ENCODE measurements at regions not wholly inside any gene's neighbourhood (a gene's known extent, or its start where the extent isn't known, plus 50 kb on each side); places are given as distances from the start of the nearest gene placed in this dataset.

DNA sequence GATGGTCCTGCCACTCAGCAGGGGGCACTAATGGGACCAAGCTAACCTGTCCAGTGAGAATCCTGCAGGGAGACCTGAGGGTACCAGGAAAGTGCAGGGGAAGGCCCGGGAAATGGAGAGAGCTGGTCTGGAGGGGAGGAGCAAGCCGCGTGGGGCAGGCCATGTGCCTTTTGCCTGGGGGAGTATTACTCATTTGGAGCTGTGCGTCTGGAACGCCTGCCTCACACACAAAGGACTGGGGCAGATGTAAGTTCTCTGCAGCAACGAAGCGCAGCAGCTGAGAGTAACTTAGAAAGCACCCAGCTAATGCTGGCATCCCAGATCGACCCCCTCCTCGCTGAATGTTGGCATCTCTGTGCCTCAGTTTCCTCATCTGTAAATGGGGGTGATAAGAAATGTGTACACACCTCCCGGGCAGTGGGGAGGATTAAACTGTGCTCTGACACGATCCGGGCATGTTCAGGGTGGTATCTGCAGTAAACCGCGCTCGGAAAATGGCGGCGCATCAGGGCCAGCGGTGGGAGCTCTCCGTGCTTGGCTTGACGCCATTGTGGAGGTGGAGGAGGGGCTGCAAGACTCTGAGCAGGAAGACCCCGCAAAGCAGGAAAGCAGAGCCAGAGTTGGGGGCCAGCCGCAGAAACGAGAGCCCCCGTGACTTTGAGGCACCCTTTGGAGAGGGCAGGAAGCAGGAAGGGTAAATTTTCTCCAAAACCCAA lies 212.5 kb downstream of the NPHP4 start:
- Histone ChIP-seq H3K36me3 (ENCODE audit: low read depth, low read length) (no peaks in the 10 kb centered on the region), H3K4me2 (ENCODE audit: low read length) (no peak overlapping the region), H3K27me3 (ENCODE audit: low read length) (peaks cover 40% of the 10 kb centered on the region), H4K20me1 (ENCODE audit: low read length) (no peaks in the 10 kb centered on the region), H2AFZ (ENCODE audit: low read length) (no peak overlapping the region), H3F3A (ENCODE audit: low read length, unreplicated experiment) (no peaks in the 10 kb centered on the region), H3K4me1 (ENCODE audit: insufficient read depth, low read length) (no peaks in the 10 kb centered on the region), H3K79me2 (ENCODE audit: low read length) (no peaks in the 10 kb centered on the region), H3K9ac (ENCODE audit: low read length) (no peak overlapping the region), H3K27ac (ENCODE audit: low read length) (no peak overlapping the region), H3K9me2 (replicated peaks; ENCODE audit: low read length) (no peaks in the 10 kb centered on the region), H3K4me3 (ENCODE audit: low read length) (no peak overlapping the region), H3K9me3 (ENCODE audit: low read length) (no peaks in the 10 kb centered on the region)
- ChIA-PET POLR2A (ENCODE audit: unreplicated experiment) (no interaction called here), CTCF (no interaction called here)
- TF ChIP-seq, protein P1, sequence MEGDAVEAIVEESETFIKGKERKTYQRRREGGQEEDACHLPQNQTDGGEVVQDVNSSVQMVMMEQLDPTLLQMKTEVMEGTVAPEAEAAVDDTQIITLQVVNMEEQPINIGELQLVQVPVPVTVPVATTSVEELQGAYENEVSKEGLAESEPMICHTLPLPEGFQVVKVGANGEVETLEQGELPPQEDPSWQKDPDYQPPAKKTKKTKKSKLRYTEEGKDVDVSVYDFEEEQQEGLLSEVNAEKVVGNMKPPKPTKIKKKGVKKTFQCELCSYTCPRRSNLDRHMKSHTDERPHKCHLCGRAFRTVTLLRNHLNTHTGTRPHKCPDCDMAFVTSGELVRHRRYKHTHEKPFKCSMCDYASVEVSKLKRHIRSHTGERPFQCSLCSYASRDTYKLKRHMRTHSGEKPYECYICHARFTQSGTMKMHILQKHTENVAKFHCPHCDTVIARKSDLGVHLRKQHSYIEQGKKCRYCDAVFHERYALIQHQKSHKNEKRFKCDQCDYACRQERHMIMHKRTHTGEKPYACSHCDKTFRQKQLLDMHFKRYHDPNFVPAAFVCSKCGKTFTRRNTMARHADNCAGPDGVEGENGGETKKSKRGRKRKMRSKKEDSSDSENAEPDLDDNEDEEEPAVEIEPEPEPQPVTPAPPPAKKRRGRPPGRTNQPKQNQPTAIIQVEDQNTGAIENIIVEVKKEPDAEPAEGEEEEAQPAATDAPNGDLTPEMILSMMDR (conservative IDR thresholded peaks at IDR 0.05; ENCODE audit: low read depth, low read length), result no peak
- TF ChIP-seq EZH2phosphoT487 (IDR thresholded peaks at IDR 0.05; ENCODE audit: borderline replicate concordance, low read length) (no peak), EZH2 (IDR thresholded peaks at IDR 0.05; ENCODE audit: low read length, unreplicated experiment) (no peak)
- intact Hi-C loops (cut with micrococcal nuclease), result no loop called here
- BruUV-seq (replicated peaks), result no TSS peak
- DNase-seq (no peak), ATAC-seq (no peak)

DNA sequence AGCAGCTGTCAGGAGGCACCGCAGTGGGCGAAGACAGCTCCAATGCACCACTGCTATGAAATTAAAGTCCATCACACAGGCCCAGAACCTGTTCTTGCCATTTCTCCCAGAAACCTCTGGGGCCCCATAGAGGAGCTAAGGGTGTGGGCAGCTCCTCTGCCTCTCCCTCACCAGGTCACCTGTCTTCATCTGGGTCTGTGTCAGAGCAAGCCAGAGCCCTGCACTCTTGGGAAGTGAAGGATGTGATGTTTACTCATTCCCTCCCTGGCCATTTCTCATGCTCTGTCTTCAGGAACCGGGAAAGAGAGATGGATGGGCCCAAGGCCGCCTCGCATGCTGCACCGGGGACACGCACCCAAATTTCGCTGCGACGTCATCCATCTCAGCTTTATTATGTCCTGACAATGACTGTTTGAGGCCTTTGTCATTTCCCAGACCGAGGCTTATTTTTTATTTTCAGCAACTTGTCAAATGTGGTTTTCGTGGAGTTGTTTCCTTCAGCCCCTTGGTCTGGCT lies 216.1 kb downstream of the NPHP4 start:
- Histone ChIP-seq H3K4me3 (ENCODE audit: low read length) (no peak overlapping the region), H3K4me2 (ENCODE audit: low read length) (no peak overlapping the region), H3K4me1 (ENCODE audit: insufficient read depth, low read length) (no peaks in the 10 kb centered on the region), H4K20me1 (ENCODE audit: low read length) (no peaks in the 10 kb centered on the region), H3K9me2 (replicated peaks; ENCODE audit: low read length) (no peaks in the 10 kb centered on the region), H3F3A (ENCODE audit: low read length, unreplicated experiment) (no peaks in the 10 kb centered on the region), H3K9me3 (ENCODE audit: low read length) (no peaks in the 10 kb centered on the region), H3K79me2 (ENCODE audit: low read length) (no peaks in the 10 kb centered on the region), H3K27me3 (ENCODE audit: low read length) (peaks cover 61% of the 10 kb centered on the region), H3K9ac (ENCODE audit: low read length) (no peak overlapping the region), H3K36me3 (ENCODE audit: low read depth, low read length) (no peaks in the 10 kb centered on the region), H2AFZ (ENCODE audit: low read length) (no peak overlapping the region), H3K27ac (ENCODE audit: low read length) (no peak overlapping the region)
- DNase-seq, result no peak
- POLR2A ChIA-PET (ENCODE audit: unreplicated experiment), result no interaction called here
- ATAC-seq, result no peak
- CTCF ChIA-PET, result no interaction called here
- intact Hi-C loops (cut with micrococcal nuclease), result no loop called here
- no TSS peak for BruUV-seq (replicated peaks)
- no peak for TF ChIP-seq EZH2phosphoT487 (IDR thresholded peaks at IDR 0.05; ENCODE audit: borderline replicate concordance, low read length)
- TF ChIP-seq, protein P1 (conservative IDR thresholded peaks at IDR 0.05; ENCODE audit: low read depth, low read length), result no peak
- TF ChIP-seq EZH2 (IDR thresholded peaks at IDR 0.05; ENCODE audit: low read length, unreplicated experiment), result no peak

DNA sequence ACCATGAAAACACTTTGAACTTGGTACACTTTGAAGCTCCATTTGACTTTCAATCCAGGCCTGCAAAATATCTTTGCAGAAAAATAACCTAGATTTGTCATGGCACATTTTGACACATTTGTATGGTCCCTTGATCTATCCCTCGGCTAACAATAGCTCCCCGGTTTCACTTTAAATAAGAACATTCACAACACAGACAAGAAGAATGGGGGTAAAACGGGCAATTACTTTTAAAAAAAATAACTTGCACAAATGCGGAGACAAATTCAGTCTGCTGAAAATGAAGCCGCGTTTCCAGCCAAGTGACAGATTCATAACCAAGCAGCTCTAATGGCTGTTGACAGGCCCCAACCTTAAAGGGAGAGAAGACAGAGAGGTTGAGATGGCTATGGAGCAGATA lies 218.2 kb downstream of the NPHP4 start:
- H4K20me1 ChIP-seq (ENCODE audit: low read length), result no peaks in the 10 kb centered on the region
- no peaks in the 10 kb centered on the region for H3F3A ChIP-seq (ENCODE audit: low read length, unreplicated experiment)
- no peak for ATAC-seq
- no TSS peak for BruUV-seq (replicated peaks)
- no peak overlapping the region for H3K27ac ChIP-seq (ENCODE audit: low read length)
- H3K79me2 ChIP-seq (ENCODE audit: low read length), result no peaks in the 10 kb centered on the region
- H3K9me2 ChIP-seq (replicated peaks; ENCODE audit: low read length), result no peaks in the 10 kb centered on the region
- no peak overlapping the region for H3K9ac ChIP-seq (ENCODE audit: low read length)
- TF ChIP-seq, protein P1 (conservative IDR thresholded peaks at IDR 0.05; ENCODE audit: low read depth, low read length), result no peak
- no peaks in the 10 kb centered on the region for H3K36me3 ChIP-seq (ENCODE audit: low read depth, low read length)
- no peak overlapping the region for H3K4me2 ChIP-seq (ENCODE audit: low read length)
- peaks cover 80% of the 10 kb centered on the region for H3K27me3 ChIP-seq (ENCODE audit: low read length)
- no peaks in the 10 kb centered on the region for H3K4me1 ChIP-seq (ENCODE audit: insufficient read depth, low read length)
- CTCF ChIA-PET, result no interaction called here
- H2AFZ ChIP-seq (ENCODE audit: low read length), result no peak overlapping the region
- H3K4me3 ChIP-seq (ENCODE audit: low read length), result no peak overlapping the region
- intact Hi-C loops (cut with micrococcal nuclease), result no loop called here
- no peaks in the 10 kb centered on the region for H3K9me3 ChIP-seq (ENCODE audit: low read length)
- POLR2A ChIA-PET (ENCODE audit: unreplicated experiment), result no interaction called here
- no peak for DNase-seq
